Epithelial cell of proximal tubule (primary cell): ENCODE measurements at regions not wholly inside any gene's neighbourhood (a gene's known extent, or its start where the extent isn't known, plus 50 kb on each side); places are given as distances from the start of the nearest gene placed in this dataset.

Experiments
- DNase-seq: peaks from one replicate; pipeline ENCODE4 v3.0.0-alpha.2; 2011; ENCODE audit warnings: low read depth
- H3K4me3 ChIP-seq: 2 replicates; pipeline ENCODE4 v1.5.1; 2011; ENCODE audit warnings: low read depth, mild to moderate bottlenecking, low read length
- TF ChIP-seq, protein P1 (sequence below): conservative IDR thresholded peaks from 2 replicates; pipeline ENCODE4 v1.5.1; 2012; ENCODE audit warnings: low read depth, mild to moderate bottlenecking, low read length

DNA sequence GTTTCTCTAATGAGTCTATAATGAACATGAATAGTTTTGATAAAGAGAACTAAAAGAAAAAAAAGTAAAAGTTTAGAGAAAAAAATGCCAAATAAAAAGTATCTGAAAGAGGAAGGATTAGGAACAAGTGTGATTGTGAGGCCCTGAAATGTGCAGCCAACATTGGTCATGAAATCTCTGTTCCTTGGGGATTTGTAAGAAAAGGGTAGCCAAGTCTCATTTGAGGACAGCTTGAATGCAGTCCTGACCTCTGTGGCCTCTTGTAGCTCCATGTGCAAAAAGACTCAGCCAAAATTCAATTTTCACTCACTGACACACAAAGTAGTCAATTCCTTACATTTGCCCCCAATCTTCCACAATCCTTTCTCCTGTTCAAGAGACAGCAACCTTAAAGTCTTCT is 167.9 kb downstream of the KLF12 start:
- H3K4me3 ChIP-seq: no peak overlapping the region
- no peak for DNase-seq
- TF ChIP-seq, protein P1, sequence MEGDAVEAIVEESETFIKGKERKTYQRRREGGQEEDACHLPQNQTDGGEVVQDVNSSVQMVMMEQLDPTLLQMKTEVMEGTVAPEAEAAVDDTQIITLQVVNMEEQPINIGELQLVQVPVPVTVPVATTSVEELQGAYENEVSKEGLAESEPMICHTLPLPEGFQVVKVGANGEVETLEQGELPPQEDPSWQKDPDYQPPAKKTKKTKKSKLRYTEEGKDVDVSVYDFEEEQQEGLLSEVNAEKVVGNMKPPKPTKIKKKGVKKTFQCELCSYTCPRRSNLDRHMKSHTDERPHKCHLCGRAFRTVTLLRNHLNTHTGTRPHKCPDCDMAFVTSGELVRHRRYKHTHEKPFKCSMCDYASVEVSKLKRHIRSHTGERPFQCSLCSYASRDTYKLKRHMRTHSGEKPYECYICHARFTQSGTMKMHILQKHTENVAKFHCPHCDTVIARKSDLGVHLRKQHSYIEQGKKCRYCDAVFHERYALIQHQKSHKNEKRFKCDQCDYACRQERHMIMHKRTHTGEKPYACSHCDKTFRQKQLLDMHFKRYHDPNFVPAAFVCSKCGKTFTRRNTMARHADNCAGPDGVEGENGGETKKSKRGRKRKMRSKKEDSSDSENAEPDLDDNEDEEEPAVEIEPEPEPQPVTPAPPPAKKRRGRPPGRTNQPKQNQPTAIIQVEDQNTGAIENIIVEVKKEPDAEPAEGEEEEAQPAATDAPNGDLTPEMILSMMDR: no peak

- no peak overlapping the region for H3K4me3 ChIP-seq
- DNase-seq: no peak
- TF ChIP-seq, protein P1: no peak
Observed at GRCh38 chr13:73962284-73962683, 171.9 kb downstream of the KLF12 start.

GRCh38 chr13:73961181-73961580 is 173.0 kb downstream of the KLF12 start:
- TF ChIP-seq, protein P1: no peak
- no peak for DNase-seq
- no peak overlapping the region for H3K4me3 ChIP-seq

GRCh38 chr13:73960474-73960873 is 173.7 kb downstream of the KLF12 start:
- no peak for DNase-seq
- TF ChIP-seq, protein P1: no peak
- no peak overlapping the region for H3K4me3 ChIP-seq

DNA sequence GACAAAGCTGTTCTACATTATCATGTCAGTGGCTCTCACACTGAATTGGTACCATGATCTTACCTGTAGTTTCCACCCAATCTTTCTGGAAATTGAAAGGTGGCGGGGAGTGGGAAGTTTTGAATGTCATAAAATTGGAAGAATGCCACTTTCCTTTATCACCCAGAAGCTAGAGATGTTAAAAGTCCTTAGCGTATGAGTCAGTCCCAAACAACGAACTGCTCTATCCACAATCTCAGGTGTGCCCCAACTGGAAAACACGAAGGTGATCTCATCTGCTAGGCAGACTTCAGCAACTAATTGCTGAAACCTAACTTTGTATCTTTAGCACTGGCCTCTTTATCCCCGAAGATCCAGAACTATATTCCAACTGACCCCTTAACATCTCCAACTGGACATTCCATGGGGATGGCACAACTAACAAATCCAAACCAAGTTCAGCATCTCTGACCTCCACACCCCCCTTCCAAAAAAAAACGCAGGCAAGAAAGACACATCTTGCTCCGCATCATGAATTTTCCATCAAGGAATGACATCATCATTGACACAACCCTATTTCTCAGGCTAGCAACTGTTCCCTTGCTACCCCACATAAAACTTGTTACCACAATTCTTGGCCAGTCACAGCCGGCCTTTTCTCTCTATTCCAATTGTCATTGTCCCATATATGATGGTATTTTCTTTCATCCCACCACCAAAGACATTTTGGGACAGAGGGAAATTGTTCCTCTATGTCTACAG is 175.4 kb downstream of the KLF12 start:
- DNase-seq: no peak
- H3K4me3 ChIP-seq: no peak overlapping the region
- TF ChIP-seq, protein P1: no peak

GRCh38 chr13:73957889-73958288 is 176.3 kb downstream of the KLF12 start:
- no peak overlapping the region for H3K4me3 ChIP-seq
- TF ChIP-seq, protein P1: no peak

GRCh38 chr13:73956795-73957408 is 177.3 kb downstream of the KLF12 start:
- no peak overlapping the region for H3K4me3 ChIP-seq
- TF ChIP-seq, protein P1: no peak
- no peak for DNase-seq

More at GRCh38 chr13:73957889-73958288, 176.3 kb downstream of the KLF12 start:
- DNase-seq: no peak
